HEK293T (cell line): ENCODE measurements at regions not wholly inside any gene's neighbourhood (a gene's known extent, or its start where the extent isn't known, plus 50 kb on each side); places are given as distances from the start of the nearest gene placed in this dataset.
"Not testable (repeated sequence)": the region's sequence is repeated elsewhere in the genome, so short reads cannot be mapped to it uniquely, and the experiment has no call there.

Experiments
- CTCF ChIA-PET: fragments of 350-600 bp; formaldehyde crosslinking; extraction: SDS; loops from one replicate; lab custom pipeline; 2021; ENCODE audit warnings: antibody characterized with exemption, inconsistent platforms; lab: Yijun Ruan, JAX
- POLR2A ChIA-PET: fragments of 350-600 bp; formaldehyde crosslinking; extraction: SDS; loops from one replicate; lab custom pipeline; 2020; ENCODE audit warnings: antibody characterized with exemption, inconsistent platforms; lab: Yijun Ruan, JAX
- DNase-seq: peaks from one replicate; pipeline ENCODE4 v3.0.0; 2012; ENCODE audit warnings: mixed read lengths; ENCODE audit errors: extremely low spot score
- ARNT ChIP-seq: fragments of 450-650 bp; IDR thresholded peaks from 2 replicates; pipeline ENCODE4 v1.6.1; 2017; ENCODE audit warnings: mild to moderate bottlenecking
- BHLHE40 ChIP-seq: fragments of 450-650 bp; IDR thresholded peaks from 2 replicates; pipeline ENCODE4 v1.6.1; 2016; ENCODE audit warnings: mild to moderate bottlenecking, moderate library complexity, borderline replicate concordance
- CTBP1 ChIP-seq: fragments of 450-650 bp; IDR thresholded peaks from 2 replicates; pipeline ENCODE4 v1.6.1; 2016; ENCODE audit warnings: borderline replicate concordance
- ELF4 ChIP-seq: fragments of 450-650 bp; IDR thresholded peaks from 2 replicates; pipeline ENCODE4 v1.6.1; 2017; ENCODE audit warnings: antibody characterized with exemption
- FOXA1 ChIP-seq: fragments of 450-650 bp; IDR thresholded peaks from 2 replicates; pipeline ENCODE4 v1.6.1; 2016; ENCODE audit warnings: mild to moderate bottlenecking
- FOXK2 ChIP-seq: fragments of 450-650 bp; IDR thresholded peaks from 2 replicates; pipeline ENCODE4 v1.6.1; 2016; ENCODE audit warnings: mild to moderate bottlenecking
- FOXM1 ChIP-seq: fragments of 450-650 bp; IDR thresholded peaks from 2 replicates; pipeline ENCODE4 v1.6.1; 2017; ENCODE audit warnings: mild to moderate bottlenecking, borderline replicate concordance
- HDGF ChIP-seq: fragments of 450-650 bp; IDR thresholded peaks from 2 replicates; pipeline ENCODE4 v1.6.1; 2017; ENCODE audit warnings: antibody characterized with exemption, borderline replicate concordance
- L3MBTL2 ChIP-seq: fragments of 450-650 bp; conservative IDR thresholded peaks from 2 replicates; pipeline ENCODE4 v1.6.1; 2016; ENCODE audit warnings: mild to moderate bottlenecking
- LEF1 ChIP-seq: fragments of 450-650 bp; IDR thresholded peaks from 2 replicates; pipeline ENCODE4 v1.6.1; 2017; ENCODE audit warnings: mild to moderate bottlenecking, borderline replicate concordance
- NFRKB ChIP-seq: fragments of 450-650 bp; IDR thresholded peaks from 2 replicates; pipeline ENCODE4 v1.6.1; 2016; ENCODE audit warnings: mild to moderate bottlenecking, moderate library complexity
- PKNOX1 ChIP-seq: fragments of 450-650 bp; IDR thresholded peaks from 2 replicates; pipeline ENCODE4 v1.6.1; 2016
- SP1 ChIP-seq: fragments of 450-650 bp; IDR thresholded peaks from 2 replicates; pipeline ENCODE4 v1.6.1; 2017
- SUZ12 ChIP-seq: fragments of 450-650 bp; IDR thresholded peaks from 2 replicates; pipeline ENCODE4 v1.6.1; 2016; ENCODE audit warnings: mild to moderate bottlenecking
- TARDBP ChIP-seq: fragments of 450-650 bp; IDR thresholded peaks from 2 replicates; pipeline ENCODE4 v1.6.1; 2016
- ZNF384 ChIP-seq: fragments of 450-650 bp; IDR thresholded peaks from 2 replicates; pipeline ENCODE4 v1.6.1; 2016

GRCh38 chr13:87814403-87814802 is 143.2 kb downstream of the SLITRK5 start:
- no peak for TF ChIP-seq ZNF384
- no peak for TF ChIP-seq ELF4
- no peak for TF ChIP-seq LEF1
- no peak for TF ChIP-seq BHLHE40
- no peak for TF ChIP-seq FOXA1
- TF ChIP-seq CTBP1, result no peak
- no peak for TF ChIP-seq SP1
- TF ChIP-seq FOXM1, result no peak
- TF ChIP-seq HDGF, result no peak
- no peak for TF ChIP-seq NFRKB
- TF ChIP-seq FOXK2, result no peak
- TF ChIP-seq PKNOX1, result no peak
- TF ChIP-seq SUZ12, result no peak
- TF ChIP-seq TARDBP, result no peak
- no peak for TF ChIP-seq ARNT
- no peak for TF ChIP-seq L3MBTL2
- POLR2A ChIA-PET, result no interaction called here
- CTCF ChIA-PET, result no interaction called here
- no peak for DNase-seq

GRCh38 chr13:87820241-87820640 is 149.1 kb downstream of the SLITRK5 start:
- ChIA-PET POLR2A (no interaction called here), CTCF (no interaction called here)
- DNase-seq, result no peak
- no peak for TF ChIP-seq ZNF384
- TF ChIP-seq FOXA1, result no peak

GRCh38 chr13:87821512-87821911 is 150.3 kb downstream of the SLITRK5 start:
- CTCF ChIA-PET, result interaction anchor here (0.7 kb wide), 1 partner anchor 54 kb away, joined by 3 read pairs; no protein-coding TSS in a partner anchor

GRCh38 chr13:87826301-87826700 is 155.1 kb downstream of the SLITRK5 start:
- DNase-seq, POLR2A ChIA-PET, CTCF ChIA-PET: not testable (repeated sequence)

More at GRCh38 chr13:87821512-87821911, 150.3 kb downstream of the SLITRK5 start:
- TF ChIP-seq TARDBP (no peak), NFRKB (no peak), SP1 (no peak), HDGF (no peak), FOXK2 (no peak), PKNOX1 (no peak), CTBP1 (no peak), LEF1 (no peak), SUZ12 (no peak), FOXM1 (no peak), BHLHE40 (no peak), FOXA1 (no peak), L3MBTL2 (no peak)
- POLR2A ChIA-PET, result no interaction called here
- no peak for DNase-seq

- POLR2A ChIA-PET, result no interaction called here
- no peak for TF ChIP-seq ARNT
- TF ChIP-seq SUZ12, result no peak
- CTCF ChIA-PET, result no interaction called here
- DNase-seq, result no peak
Measured at GRCh38 chr13:87827479-87827878, 156.3 kb downstream of the SLITRK5 start.

GRCh38 chr13:87837522-87837921 is 166.4 kb downstream of the SLITRK5 start:
- DNase-seq, result no peak
- POLR2A ChIA-PET, result no interaction called here
- CTCF ChIA-PET, result no interaction called here
- TF ChIP-seq TARDBP, result no peak

- no peak for DNase-seq
- TF ChIP-seq NFRKB, result no peak
- TF ChIP-seq HDGF, result no peak
- no peak for TF ChIP-seq L3MBTL2
- TF ChIP-seq SP1, result no peak
- no peak for TF ChIP-seq FOXK2
- TF ChIP-seq SUZ12, result no peak
- TF ChIP-seq ARNT, result no peak
- TF ChIP-seq BHLHE40, result no peak
- TF ChIP-seq PKNOX1, result no peak
- TF ChIP-seq FOXM1, result no peak
- no peak for TF ChIP-seq CTBP1
- TF ChIP-seq ELF4, result no peak
- POLR2A ChIA-PET, result no interaction called here
- CTCF ChIA-PET, result no interaction called here
Measured at GRCh38 chr13:87837946-87838345, 166.8 kb downstream of the SLITRK5 start.

- no peak for TF ChIP-seq CTBP1
- TF ChIP-seq FOXK2, result no peak
- no peak for TF ChIP-seq ELF4
- no peak for TF ChIP-seq ARNT
- TF ChIP-seq NFRKB, result no peak
- POLR2A ChIA-PET, result no interaction called here
- DNase-seq, result no peak
- CTCF ChIA-PET, result no interaction called here
Measured at GRCh38 chr13:87851410-87851809, 180.2 kb downstream of the SLITRK5 start.
